ENCODE measurements at regions not wholly inside any gene's neighbourhood (a gene's known extent, or its start where the extent isn't known, plus 50 kb on each side); places are given as distances from the start of the nearest gene placed in this dataset.

DNA sequence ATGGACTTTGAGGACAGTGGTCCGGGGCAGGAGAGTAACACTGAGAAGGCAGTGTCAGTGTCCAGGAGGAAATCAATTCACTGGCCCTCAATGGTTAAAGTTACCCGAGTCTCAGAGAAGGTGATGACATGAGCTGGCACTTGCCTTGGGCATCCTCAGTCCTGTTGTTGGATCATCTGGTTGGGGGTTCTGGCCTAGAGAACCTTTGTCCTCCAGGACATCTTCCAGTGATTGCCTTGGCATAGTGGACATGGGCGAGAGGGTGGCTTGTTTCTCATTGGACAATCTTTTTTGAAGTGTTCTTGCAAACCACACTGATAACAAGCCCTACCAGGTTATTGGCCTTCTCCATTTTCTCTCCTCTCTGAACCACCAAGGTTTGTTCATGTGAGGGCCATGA, 83.4 kb upstream of the TERB2 start:
- DNase-seq = no peak
- Histone ChIP-seq H4K20me1 (ENCODE audit: insufficient read depth, low read length) (no peaks in the 10 kb centered on the region), H3K36me3 (replicated peaks in 1 of 2; ENCODE audit: control insufficient read depth in 1 of 2, insufficient read depth in 2 of 2, low read length in 2 of 2) (no peaks in the 10 kb centered on the region), H3K27ac (ENCODE audit: low read depth in 1 of 2, low read length in 2 of 2) (no peak overlapping the region), H3K9me3 (replicated peaks in 1 of 2; ENCODE audit: control insufficient read depth in 1 of 2, insufficient read depth in 1 of 2, low read length in 2 of 2) (peaks cover 34 to 35% of the 10 kb centered on the region in 2 donors), H3K79me2 (ENCODE audit: insufficient read depth, low read length) (no peaks in the 10 kb centered on the region), H3K4me2 (replicated peaks; ENCODE audit: extremely low read depth, low read length, poor library complexity, severe bottlenecking) (no peak overlapping the region), H3K9ac (ENCODE audit: insufficient read depth, low read length, poor library complexity, severe bottlenecking) (no peak overlapping the region), H3K4me3 (replicated peaks in 1 of 3; ENCODE audit: low read depth in 2 of 3, low read length in 3 of 3) (no peak overlapping the region), H2AFZ (ENCODE audit: insufficient read depth, low read depth, low read length, poor library complexity, severe bottlenecking) (no peak overlapping the region), H3K27me3 (ENCODE audit: control insufficient read depth in 2 of 2, insufficient read depth in 2 of 2, low read length in 2 of 2) (no peaks in the 10 kb centered on the region), H3K4me1 (ENCODE audit: control insufficient read depth in 1 of 2, insufficient read depth in 2 of 2, low read length in 2 of 2) (no peaks in the 10 kb centered on the region)
- TF ChIP-seq, protein P1, sequence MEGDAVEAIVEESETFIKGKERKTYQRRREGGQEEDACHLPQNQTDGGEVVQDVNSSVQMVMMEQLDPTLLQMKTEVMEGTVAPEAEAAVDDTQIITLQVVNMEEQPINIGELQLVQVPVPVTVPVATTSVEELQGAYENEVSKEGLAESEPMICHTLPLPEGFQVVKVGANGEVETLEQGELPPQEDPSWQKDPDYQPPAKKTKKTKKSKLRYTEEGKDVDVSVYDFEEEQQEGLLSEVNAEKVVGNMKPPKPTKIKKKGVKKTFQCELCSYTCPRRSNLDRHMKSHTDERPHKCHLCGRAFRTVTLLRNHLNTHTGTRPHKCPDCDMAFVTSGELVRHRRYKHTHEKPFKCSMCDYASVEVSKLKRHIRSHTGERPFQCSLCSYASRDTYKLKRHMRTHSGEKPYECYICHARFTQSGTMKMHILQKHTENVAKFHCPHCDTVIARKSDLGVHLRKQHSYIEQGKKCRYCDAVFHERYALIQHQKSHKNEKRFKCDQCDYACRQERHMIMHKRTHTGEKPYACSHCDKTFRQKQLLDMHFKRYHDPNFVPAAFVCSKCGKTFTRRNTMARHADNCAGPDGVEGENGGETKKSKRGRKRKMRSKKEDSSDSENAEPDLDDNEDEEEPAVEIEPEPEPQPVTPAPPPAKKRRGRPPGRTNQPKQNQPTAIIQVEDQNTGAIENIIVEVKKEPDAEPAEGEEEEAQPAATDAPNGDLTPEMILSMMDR (IDR thresholded peaks at IDR 0.05) = no peak
- WGBS (ENCODE audit: insufficient coverage) = 100% methylated on average over 1 of the region's 3 CpGs
- Mint-ChIP-seq H3K4me3 (no peak overlapping the region), H3K27me3 (ENCODE audit: low read depth in 3 of 3) (peaks cover 2 to 3% (median 3%) of the 10 kb centered on the region in 3 donors), H3K27ac (no peak overlapping the region), H3K9me3 (peaks cover 23 to 57% (median 43%) of the 10 kb centered on the region in 7 donors), H3K36me3 (no peaks in the 10 kb centered on the region), H3K4me1 (no peaks in the 10 kb centered on the region)
- intact Hi-C loops (cut with micrococcal nuclease) = no loop called here

DNA sequence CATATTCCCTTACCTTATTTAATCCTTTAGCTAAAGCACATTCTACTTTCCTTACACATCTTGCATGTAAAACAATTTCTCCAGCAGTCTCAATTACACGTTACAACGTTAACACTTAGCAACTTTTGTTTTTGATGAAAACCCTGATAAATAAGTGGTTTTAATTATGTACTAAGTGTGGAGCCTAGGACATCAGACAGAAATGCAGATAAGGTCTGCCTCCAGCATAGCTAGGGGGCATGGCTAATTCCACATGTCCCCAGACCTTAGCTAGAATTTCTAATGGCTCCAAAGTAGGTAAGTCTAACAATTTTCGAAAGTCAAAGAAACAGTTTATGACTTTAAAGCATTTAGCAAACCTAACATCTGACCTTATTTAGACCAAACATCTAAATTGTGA, 77.4 kb upstream of the TERB2 start:
- no CpG with 5 or more reads among the region's 3 CpGs for WGBS (ENCODE audit: insufficient coverage)
- H4K20me1 ChIP-seq (ENCODE audit: insufficient read depth, low read length) = no peaks in the 10 kb centered on the region
- H3K36me3 ChIP-seq (replicated peaks in 1 of 2; ENCODE audit: control insufficient read depth in 1 of 2, insufficient read depth in 2 of 2, low read length in 2 of 2) = no peaks in the 10 kb centered on the region
- H3K4me2 ChIP-seq (replicated peaks; ENCODE audit: extremely low read depth, low read length, poor library complexity, severe bottlenecking) = no peak overlapping the region
- H3K4me1 ChIP-seq (ENCODE audit: control insufficient read depth in 1 of 2, insufficient read depth in 2 of 2, low read length in 2 of 2) = no peaks in the 10 kb centered on the region
- H3K27ac ChIP-seq (ENCODE audit: low read depth in 1 of 2, low read length in 2 of 2) = no peak overlapping the region
- TF ChIP-seq, protein P1 (IDR thresholded peaks at IDR 0.05) = no peak
- Mint-ChIP-seq H3K4me1 (no peaks in the 10 kb centered on the region), H3K27ac (no peak overlapping the region), H3K9me3 (peaks cover 20 to 56% (median 34%) of the 10 kb centered on the region in 7 donors), H3K27me3 (ENCODE audit: low read depth in 3 of 3) (peaks cover 0 to 6% (median 3%) of the 10 kb centered on the region in 3 donors), H3K4me3 (no peak overlapping the region), H3K36me3 (no peaks in the 10 kb centered on the region)
- DNase-seq = no peak
- H3K79me2 ChIP-seq (ENCODE audit: insufficient read depth, low read length) = no peaks in the 10 kb centered on the region
- no peaks in the 10 kb centered on the region for H3K27me3 ChIP-seq (ENCODE audit: control insufficient read depth in 2 of 2, insufficient read depth in 2 of 2, low read length in 2 of 2)
- intact Hi-C loops (cut with micrococcal nuclease) = no loop called here
- no peak overlapping the region for H3K9ac ChIP-seq (ENCODE audit: insufficient read depth, low read length, poor library complexity, severe bottlenecking)
- H3K9me3 ChIP-seq (replicated peaks in 1 of 2; ENCODE audit: control insufficient read depth in 1 of 2, insufficient read depth in 1 of 2, low read length in 2 of 2) = peaks cover 35 to 36% of the 10 kb centered on the region in 2 donors
- H2AFZ ChIP-seq (ENCODE audit: insufficient read depth, low read depth, low read length, poor library complexity, severe bottlenecking) = no peak overlapping the region
- H3K4me3 ChIP-seq (replicated peaks in 1 of 3; ENCODE audit: low read depth in 2 of 3, low read length in 3 of 3) = no peak overlapping the region
